ENCODE measurements at regions not wholly inside any gene's neighbourhood (a gene's known extent, or its start where the extent isn't known, plus 50 kb on each side); places are given as distances from the start of the nearest gene placed in this dataset.
"Not testable (repeated sequence)": the region's sequence is repeated elsewhere in the genome, so short reads cannot be mapped to it uniquely, and the experiment has no call there.

DNA sequence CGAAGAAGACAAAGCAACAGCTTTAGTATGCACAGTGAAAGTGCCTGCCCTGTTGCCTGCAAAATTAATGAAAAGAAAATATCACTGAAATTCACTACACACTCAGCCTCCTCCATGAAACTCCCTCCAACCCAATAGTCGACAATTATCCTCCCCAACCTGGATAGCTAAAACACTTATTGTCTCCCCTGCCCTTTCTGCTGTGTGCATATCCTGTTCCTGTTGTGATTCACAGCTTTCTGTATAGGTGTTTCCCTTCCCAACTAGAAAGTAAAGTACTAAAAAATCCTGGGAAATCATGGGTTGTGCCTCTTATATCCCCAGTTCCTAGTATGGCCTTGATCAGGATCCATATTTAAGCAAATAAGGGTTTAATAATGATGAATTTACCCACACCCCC, 412.1 kb downstream of the LTN1 start:
- intact Hi-C loops (cut with DNase I), result no loop called here
- DNase-seq (ENCODE audit: low spot score), result no peak

GRCh38 chr21:28579986-28580550, 412.6 kb downstream of the LTN1 start:
- intact Hi-C loops (cut with DNase I), result no loop called here
- DNase-seq (ENCODE audit: low spot score), result no peak

DNA sequence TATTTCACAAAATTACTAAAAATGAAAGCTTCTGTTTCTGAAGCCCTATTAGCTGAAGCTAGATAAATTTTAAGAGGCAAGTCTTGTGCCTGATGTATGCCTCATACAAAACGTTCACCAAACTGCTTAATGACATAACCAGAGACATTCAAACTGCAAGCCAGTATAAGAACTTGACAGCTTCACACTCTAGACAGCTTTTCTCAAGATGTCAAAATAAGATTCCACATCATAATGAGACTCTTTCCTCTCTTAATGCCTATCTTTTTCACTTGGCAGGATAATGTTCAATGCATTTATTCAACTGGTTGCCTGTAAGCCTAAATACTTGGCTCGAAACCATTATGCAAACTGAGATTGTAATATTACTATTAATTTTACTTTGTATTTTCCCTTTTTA, 424.0 kb downstream of the LTN1 start:
- no peak for DNase-seq (ENCODE audit: low spot score)
- intact Hi-C loops (cut with DNase I), result no loop called here

DNA sequence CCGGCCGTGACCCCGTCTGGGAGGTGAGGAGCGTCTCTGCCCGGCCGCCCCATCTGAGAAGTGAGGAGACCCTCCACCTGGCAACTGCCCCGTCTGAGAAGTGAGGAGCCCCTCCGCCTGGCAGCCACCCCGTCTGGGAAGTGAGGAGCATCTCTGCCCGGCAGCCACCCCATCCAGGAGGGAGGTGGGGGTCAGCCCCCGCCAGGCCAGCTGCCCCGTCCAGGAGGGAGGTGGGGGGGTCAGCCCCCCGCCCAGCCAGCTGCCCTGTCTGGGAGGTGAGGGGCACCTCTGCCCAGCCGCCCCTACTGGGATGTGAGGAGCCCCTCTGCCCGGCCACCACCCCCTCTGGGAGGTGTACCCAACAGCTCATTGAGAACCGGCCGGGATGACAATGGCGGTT, 428.7 kb downstream of the LTN1 start:
- DNase-seq (ENCODE audit: low spot score); intact Hi-C loops (cut with DNase I): not testable (repeated sequence)

DNA sequence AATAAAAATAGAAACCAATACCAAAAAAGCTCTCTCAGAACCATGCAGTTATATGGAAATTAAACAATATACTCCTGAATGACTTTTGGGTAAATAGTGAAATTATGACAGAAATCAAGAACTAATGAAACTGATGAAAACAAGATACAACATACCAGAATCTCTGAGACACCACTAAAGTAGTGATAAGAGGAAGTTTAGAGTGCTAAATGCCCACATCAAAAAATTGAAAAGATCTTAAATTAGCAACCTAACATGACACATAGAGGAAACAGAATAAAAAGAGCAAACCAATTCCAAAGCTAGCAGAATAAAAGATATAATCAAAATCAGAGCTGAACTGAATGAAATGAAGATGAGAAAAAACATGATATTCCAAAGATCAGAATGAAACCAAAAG, 430.9 kb downstream of the LTN1 start:
- no peak for DNase-seq (ENCODE audit: low spot score)
- intact Hi-C loops (cut with DNase I), result no loop called here

DNA sequence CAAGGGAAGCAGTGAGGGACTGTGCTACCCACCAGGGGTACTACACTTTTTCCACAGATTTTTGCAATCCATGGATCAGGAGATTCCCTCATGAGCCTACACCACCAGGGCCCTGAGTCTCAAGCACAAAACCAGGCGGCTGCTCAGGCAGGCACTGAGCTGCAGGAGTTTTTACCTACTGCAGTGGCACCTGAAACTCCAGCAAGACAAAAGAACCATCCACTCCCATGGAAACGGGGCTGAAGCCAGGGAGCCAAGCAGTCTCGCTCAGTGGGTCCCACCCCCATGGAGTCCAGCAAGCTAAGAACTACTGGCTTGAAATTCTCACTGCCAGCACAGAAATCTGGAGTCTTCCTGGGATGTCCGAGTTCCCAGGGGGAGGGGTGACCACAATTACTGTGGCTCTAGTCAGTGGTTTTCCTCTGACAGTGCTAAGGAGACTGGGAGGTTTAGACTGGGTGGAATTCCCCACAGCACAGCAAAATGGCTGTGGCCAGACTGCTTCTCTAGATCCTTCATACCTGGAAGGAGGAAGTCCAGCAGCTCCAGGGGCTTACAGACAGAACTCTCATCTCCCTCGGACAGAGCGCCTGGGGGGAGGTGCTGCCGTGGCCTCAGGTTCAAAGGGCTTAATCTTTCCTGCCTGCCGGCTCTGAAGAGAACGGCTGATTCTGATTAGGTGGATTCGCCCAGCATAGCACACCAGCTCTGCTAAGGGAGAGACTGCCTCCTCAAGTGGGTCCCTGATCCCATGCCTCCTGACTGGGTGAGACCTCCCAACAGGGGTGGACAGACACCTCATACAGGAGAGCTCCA, 437.8 kb downstream of the LTN1 start:
- intact Hi-C loops (cut with DNase I), result no loop called here
- no peak for DNase-seq (ENCODE audit: low spot score)

GRCh38 chr21:28550057-28550825, 442.4 kb downstream of the LTN1 start:
- DNase-seq (ENCODE audit: low spot score), result no peak
- intact Hi-C loops (cut with DNase I), result no loop called here

DNA sequence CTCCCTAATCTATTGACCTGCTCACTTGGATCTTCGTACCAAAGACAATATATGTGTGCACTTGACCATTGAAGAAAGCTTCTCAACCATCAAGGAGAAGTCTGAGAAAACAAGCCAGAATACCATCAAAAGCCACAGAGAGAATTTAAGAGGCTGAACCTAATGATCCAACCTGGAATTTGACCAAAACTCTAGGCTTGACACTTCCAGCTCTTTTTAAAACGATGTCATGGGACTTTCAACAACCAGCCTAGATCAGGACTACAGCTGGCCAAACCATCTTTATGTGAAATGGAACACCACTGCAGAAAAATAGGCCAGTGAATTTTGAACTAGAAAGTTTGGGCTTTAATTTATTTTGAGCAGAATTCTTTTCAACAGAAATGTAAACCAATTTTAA, 444.4 kb downstream of the LTN1 start:
- intact Hi-C loops (cut with DNase I), result no loop called here
- DNase-seq (ENCODE audit: low spot score), result no peak

GRCh38 chr21:28547766-28548165, 444.9 kb downstream of the LTN1 start:
- DNase-seq (ENCODE audit: low spot score), result no peak
- intact Hi-C loops (cut with DNase I), result no loop called here

- intact Hi-C loops (cut with DNase I), result no loop called here
- DNase-seq (ENCODE audit: low spot score), result no peak
Measured at GRCh38 chr21:28543975-28544374, 448.7 kb downstream of the LTN1 start.

GRCh38 chr21:28541371-28542112, 451.1 kb downstream of the LTN1 start:
- intact Hi-C loops (cut with DNase I), result no loop called here
- DNase-seq (ENCODE audit: low spot score), result no peak

GRCh38 chr21:28540514-28540913, 452.2 kb downstream of the LTN1 start:
- intact Hi-C loops (cut with DNase I), result no loop called here
- DNase-seq (ENCODE audit: low spot score), result no peak

DNA sequence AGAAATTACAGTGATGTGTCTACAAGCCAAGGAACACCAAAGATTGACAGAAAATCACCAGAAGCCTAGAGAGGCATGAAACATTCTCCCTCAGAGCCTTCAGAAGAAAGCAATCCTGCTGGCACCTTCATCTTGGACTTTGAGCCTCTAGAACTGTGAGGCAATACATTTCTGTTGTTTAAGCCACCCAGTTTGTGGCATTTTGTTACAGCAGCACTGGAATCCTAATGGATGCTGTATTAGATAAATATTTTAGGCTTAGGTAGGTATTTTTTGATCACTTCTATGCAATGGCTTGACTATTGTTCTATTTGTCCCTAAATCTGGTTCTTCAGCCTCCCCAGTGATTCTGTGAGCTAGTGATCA, 453.1 kb downstream of the LTN1 start:
- intact Hi-C loops (cut with DNase I), result no loop called here
- DNase-seq (ENCODE audit: low spot score), result no peak

GRCh38 chr21:28538987-28539622, 453.6 kb downstream of the LTN1 start:
- DNase-seq (ENCODE audit: low spot score), result no peak
- intact Hi-C loops (cut with DNase I), result no loop called here

- intact Hi-C loops (cut with DNase I), result no loop called here
- no peak for DNase-seq (ENCODE audit: low spot score)
Measured at GRCh38 chr21:28537371-28538079, 455.2 kb downstream of the LTN1 start.

DNA sequence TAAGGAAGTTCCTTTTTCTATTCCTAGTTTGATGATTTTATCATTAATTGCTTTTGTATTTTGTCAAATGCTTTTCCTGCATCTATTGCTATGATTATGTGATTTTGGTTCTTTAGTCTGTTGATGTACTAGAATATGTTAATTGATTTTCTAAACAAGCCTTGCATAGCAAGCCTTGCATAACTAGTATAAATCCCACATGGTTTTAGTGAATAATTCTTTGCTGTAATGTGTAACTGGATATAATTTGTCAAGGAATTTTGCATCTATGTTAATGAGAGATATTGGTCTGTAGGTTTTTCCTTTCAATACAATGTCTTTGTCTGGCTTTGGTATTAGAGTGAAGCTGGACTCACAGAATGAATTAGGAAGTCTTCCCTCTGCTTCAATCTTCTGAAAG, 460.2 kb downstream of the LTN1 start:
- no peak for DNase-seq (ENCODE audit: low spot score)
- intact Hi-C loops (cut with DNase I), result no loop called here

GRCh38 chr21:28523367-28523766, 469.3 kb downstream of the LTN1 start:
- DNase-seq (ENCODE audit: low spot score), result no peak
- intact Hi-C loops (cut with DNase I), result loop anchor here (2.0 kb wide), 1 partner anchor 109 kb away; no protein-coding TSS in a partner anchor

DNA sequence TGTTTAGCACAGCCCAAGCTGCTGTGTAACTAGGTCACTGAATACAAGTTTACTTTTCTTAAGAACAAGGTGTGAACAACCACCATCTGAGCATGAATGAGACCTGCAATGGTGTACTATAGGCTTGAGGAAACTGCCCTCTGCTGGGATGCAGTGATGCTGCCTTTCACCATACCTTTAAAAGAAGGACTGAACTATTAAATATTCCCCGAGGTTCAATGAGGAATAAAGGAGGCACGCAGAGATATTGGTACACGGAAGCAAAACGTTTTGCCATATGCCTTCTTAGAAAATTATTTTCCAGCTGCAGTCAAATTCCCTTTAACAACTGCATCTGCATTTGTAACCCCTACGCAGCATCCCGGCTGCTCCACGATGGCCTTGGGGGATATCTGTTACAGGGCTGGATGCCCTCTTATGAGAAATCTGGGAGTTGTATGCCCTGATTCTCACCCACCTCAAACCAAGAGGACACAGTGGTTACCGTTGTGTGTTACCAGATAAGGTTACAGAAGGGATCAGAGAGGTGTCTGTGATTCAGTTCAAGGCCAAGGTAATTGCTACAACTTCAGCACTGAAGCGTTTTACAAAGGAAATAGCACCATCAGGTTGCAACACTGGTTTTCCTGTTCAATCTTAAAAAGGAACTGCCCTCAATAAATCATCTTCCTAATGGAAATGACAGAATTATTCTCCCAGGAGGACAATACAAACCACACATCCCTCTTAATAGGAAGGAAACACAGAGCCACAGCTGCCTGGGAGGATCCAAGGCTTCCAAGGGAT, 470.5 kb downstream of the LTN1 start:
- no peak for DNase-seq (ENCODE audit: low spot score)
- intact Hi-C loops (cut with DNase I), result loop anchor here (2.0 kb wide), 1 partner anchor 111 kb away; no protein-coding TSS in a partner anchor

Data from cardiac septum (tissue), 1 donor.